GM18498 (cell line): ENCODE measurements at regions not wholly inside any gene's neighbourhood (a gene's known extent, or its start where the extent isn't known, plus 50 kb on each side); places are given as distances from the start of the nearest gene placed in this dataset.

Source experiments
- ATAC-seq: cut with Tn5 transposase; IDR thresholded peaks from one replicate; pipeline ENCODE4 v1.9.1; 2021; ENCODE audit warnings: mild to moderate bottlenecking, moderate library complexity; ENCODE audit not compliant: unreplicated experiment

DNA sequence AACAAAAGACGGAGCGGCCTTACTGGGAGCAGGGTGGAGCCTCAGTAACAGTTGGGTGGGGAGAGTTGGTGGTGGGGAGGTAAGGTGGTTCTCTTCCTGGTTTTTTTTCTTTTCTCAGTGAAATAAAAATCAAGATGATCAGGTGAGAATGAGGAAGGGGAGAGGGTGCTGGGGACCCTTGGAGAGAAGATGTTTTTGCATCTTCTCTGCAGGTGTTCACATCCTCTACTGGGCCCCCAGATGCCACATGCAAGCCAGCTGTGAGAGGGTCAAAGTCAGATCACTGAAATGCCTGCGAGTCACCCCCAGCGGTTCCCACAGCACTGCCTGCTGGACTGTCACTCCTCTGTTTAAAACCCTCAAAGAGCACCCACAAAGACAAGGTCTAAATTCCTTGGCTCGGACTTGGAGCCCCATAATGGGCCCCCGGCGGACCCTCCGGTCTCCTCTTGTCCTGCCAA lies 69.8 kb upstream of the FHL2 start:
- ATAC-seq: no peak

DNA sequence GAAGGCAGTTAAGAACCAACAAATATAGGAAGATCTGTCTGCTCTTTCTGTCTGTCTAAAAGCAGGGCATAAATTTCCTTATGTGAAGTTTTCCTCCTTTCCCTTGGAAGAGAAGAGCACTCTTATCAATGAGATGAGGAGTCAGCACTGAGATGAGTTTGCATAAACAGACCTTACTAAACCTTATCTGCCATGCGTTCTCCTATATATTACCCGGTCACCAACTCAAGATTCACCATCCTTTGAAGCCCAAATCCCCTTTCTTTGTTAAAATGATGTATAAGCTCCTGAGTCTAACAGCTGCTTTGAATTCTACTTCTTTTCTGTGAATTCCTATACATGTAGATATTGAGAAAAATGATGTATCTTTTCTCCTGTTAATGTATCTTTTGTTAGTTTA lies 65.5 kb upstream of the FHL2 start:
- ATAC-seq: no peak

DNA sequence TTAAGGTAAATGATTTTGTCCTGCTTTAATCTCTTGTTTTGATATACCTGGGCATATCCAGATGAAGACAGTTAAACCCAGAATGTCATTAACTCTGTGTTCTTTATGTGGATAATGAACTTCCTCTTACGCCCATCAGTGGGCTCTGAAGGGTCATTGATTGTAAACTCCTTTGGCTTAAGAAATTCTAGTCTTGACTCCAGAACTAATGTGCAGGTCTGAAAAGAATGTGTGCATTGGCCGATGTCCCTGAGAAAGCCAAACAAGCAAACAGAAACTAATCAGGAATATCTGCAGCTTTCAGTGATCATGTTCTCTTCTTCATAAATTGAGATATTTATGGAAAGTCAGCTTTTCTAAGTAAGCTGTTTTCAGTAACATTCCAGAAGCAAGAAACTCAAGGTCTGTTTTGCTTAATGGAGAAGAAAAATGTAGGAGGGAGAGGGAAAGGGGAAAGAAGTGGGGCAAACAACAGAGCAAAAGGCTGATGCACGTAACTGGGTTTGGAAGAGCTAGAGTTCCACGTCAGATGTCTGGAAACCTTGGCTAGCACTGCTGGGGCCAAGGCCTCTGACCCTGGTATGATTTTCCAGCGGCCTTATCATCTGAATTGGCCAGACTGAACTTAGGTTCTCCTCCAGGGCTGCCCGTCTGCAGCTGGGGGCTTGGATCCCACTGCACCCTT lies 61.3 kb upstream of the FHL2 start:
- ATAC-seq: no peak

DNA sequence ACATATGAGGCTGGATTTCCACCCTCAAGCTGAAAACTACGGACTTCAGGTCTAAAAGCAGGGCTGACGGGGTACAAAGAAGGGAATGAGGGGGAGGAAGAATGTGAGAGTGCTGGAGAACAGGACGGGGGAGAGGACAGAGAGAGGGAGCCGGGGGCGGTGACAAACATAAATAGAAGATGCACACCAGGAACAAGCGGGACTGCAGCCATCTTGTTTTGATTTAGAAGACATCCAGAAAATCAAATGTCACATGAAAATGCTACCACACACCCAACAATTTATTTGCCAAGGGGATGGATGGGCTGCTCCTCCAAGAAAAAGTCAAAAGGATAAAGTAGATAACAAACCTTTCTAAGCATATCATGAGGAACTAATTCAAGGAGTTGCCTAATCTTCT lies 59.2 kb upstream of the FHL2 start:
- ATAC-seq: no peak

DNA sequence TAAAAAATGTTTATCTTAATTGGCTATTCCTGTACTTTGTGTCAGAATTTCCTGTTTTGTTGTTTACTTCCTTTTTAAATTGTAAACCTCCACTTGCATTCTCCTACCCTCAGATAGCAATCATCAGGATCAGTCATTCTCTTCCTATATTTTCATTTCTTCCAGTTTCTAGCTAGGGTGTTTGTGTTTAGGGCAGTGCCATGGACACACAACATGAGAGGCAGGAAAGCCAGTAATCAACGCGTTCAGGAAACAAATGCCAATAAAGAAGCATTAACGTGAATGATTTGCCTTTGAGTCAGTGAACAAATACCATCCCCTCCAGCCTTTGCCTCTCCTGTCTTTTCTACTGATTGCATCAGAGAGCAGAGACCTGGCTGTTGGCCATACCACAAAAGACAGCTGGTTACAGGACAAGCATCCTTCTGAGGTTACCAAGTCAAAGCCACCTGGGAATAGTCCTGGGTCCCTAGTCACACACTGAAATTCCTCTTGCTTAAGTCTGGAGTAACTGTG lies 56.7 kb upstream of the FHL2 start:
- no peak for ATAC-seq

DNA sequence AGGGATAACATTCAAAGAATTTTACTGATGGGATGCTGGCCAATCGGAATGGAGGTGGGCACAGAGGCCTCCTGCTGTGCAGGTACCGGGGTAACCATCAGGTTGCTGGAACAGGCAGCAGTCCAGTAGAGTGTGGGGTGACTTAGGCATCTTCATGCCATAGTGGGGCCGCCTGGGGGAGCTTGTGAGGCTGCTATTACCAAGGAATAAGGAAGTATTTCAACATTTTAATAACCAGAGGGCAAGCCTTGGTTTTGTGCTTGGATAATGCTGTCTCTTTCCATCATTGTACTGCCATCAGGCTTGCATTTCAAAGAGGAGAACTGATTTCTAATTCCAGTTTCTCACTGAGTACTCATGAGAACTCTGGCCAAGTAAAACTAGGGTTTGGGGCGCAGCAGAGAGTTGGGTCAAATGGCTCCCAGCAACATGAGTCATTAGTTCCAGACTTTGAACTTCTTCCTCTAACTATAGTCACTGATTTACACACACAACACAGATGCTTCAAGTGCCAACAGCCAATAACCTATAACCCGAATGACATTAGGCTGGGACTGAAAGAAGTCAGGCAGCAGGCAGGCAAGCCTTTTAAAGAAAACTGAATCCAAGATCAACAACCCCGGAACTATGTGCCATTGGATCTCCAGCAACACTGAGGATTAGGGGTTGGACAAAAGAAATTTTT lies 56.1 kb upstream of the FHL2 start:
- peak; percentile 61 for ATAC-seq

DNA sequence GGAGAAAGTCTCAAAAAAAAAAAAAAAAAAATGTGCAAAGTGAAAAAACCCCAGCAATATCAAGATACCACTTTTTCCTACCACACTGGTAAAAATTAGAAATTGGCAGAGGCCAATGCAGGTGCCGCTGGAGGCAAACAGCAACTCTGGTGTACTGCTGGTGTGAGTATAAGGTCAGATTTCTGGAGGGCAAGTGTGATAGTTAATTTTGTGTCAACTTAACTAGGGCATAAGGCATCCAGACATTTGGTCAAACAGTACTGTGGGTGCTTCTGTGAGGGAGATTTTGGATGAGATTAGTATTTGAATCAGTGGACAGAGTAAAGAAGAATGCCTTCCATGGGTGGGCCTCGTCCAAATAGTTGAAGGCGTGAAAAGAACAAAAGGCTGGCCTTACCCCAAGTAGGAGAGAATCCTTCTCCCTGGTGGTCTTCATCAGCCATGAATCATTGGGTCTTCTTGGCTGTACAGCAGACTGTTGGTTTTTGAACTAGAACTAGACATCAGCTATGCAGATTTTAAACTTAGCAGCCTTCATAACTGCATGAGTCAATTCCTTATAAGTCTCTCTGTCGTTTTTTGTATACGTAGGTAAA lies 52.8 kb upstream of the FHL2 start:
- ATAC-seq: no peak

DNA sequence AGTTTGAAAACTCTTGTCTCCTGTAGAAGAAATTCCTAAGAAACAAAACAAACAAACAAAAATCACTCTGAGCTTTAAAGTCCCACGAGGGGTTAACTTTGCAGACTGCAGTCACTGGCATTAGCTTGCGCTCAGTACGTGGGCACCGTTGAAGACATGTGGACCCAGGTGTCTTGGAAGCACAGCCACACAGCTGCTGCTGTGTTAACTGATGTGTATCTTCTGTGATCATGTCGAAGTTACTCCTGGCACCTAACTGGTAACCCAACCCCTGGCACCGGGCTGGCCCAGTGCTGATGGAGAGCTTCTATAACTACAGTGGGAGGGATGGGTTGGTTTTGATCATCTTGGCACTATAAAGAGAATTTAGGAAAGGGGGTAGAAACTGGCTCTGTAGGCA lies 51.6 kb upstream of the FHL2 start:
- ATAC-seq: no peak

DNA sequence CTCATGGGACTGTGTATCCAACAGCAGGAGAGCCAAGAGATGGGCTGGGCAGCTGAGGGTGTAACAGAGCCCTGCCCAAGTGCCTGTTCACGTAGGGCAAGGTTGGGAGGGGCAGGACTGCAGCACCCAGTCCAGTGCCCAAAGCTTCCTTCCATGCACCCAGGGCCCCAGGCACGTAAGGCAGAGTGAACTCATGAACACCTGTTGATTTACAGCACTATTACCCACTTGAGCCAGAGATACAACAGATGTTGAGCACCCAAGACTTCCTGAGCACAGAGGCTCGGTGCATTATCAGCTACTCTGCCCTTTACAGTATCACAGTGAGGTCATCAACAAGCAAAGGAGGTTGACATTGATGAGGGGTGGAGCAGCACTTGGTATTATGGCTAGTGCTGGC lies 50.2 kb upstream of the FHL2 start:
- no peak for ATAC-seq
